SK-N-SH (cell line): ENCODE measurements at regions not wholly inside any gene's neighbourhood (a gene's known extent, or its start where the extent isn't known, plus 50 kb on each side); places are given as distances from the start of the nearest gene placed in this dataset.

Experiments used
- CTCF ChIA-PET: fragments of 300-600, 350-600 bp; formaldehyde crosslinking; extraction: SDS; loops from one replicate; lab custom pipeline; 2021; lab: Yijun Ruan, JAX
- POLR2A ChIA-PET: fragments of 350-600 bp; sonication (Branson Sonifier 250); formaldehyde crosslinking; extraction: SDS; loops from one replicate; lab custom pipeline; 2020; ENCODE audit warnings: antibody characterized with exemption, inconsistent platforms; lab: Yijun Ruan, JAX
- DNase-seq: peaks from one replicate; pipeline ENCODE4 v3.0.0; 2012
- H2AFZ ChIP-seq: fragments of 200-600 bp; sonication (generic); 2 replicates; pipeline ENCODE4 v1.8.1; 2016; ENCODE audit warnings: antibody characterized with exemption, mild to moderate bottlenecking, low read depth
- H3F3A ChIP-seq: fragments of 200-600 bp; sonication (generic); replicated peaks from 2 replicates; pipeline ENCODE3; 2016; ENCODE audit warnings: antibody characterized with exemption, mild to moderate bottlenecking; ENCODE audit not compliant: insufficient read depth
- H3K27ac ChIP-seq, 2 experiments: fragments of 200-500 bp in 1 of 2; fragments of 200-600 bp in 1 of 2; sonication (Bioruptor generic) in 1 of 2; sonication (generic), shearing (Covaris generic) in 1 of 2; 2 replicates each; pipeline versions ENCODE4 v1.5.1 to v1.6.1; 2014 to 2016; ENCODE audit warnings: low read depth in 2 of 2, inconsistent platforms in 1 of 2, low read length in 1 of 2, mild to moderate bottlenecking in 1 of 2, mixed read lengths in 1 of 2
- H3K27me3 ChIP-seq: fragments of 200-600 bp; sonication (generic), shearing (Covaris generic); 2 replicates; pipeline ENCODE4 v1.6.1; 2016; ENCODE audit warnings: mixed run types; ENCODE audit not compliant: insufficient read depth
- H3K36me3 ChIP-seq, 2 experiments: fragments of 200-500 bp in 1 of 2; fragments of 200-600 bp in 1 of 2; sonication (Bioruptor generic) in 1 of 2; sonication (generic) in 1 of 2; replicated peaks in 1 of 2; 2 replicates each; pipeline versions ENCODE3 to v1.5.1; 2014 to 2016; ENCODE audit warnings: low read length in 1 of 2, mild to moderate bottlenecking in 1 of 2; ENCODE audit not compliant: insufficient read depth in 2 of 2, control insufficient read depth in 1 of 2
- H3K4me1 ChIP-seq, 2 experiments: fragments of 200-500 bp in 1 of 2; fragments of 200-600 bp in 1 of 2; sonication (Bioruptor generic) in 1 of 2; sonication (generic), shearing (Covaris generic) in 1 of 2; 2 replicates each; pipeline versions ENCODE4 v1.5.1 to v1.6.1; 2014 to 2016; ENCODE audit warnings: low read depth in 1 of 2, low read length in 1 of 2, mixed run types in 1 of 2; ENCODE audit not compliant: insufficient read depth in 2 of 2, control insufficient read depth in 1 of 2
- H3K4me2 ChIP-seq: fragments of 200-600 bp; sonication (generic), shearing (Covaris generic); 2 replicates; pipeline ENCODE4 v1.6.1; 2017; ENCODE audit warnings: mixed run types
- H3K4me3 ChIP-seq, 2 experiments: fragments of 200-500 bp in 1 of 2; fragments of 200-600 bp in 1 of 2; sonication (Bioruptor generic) in 1 of 2; sonication (generic), shearing (Covaris generic) in 1 of 2; 2 replicates each; pipeline versions ENCODE4 v1.5.1 to v1.8.1; 2014 to 2016; ENCODE audit warnings: low read depth in 2 of 2, inconsistent platforms in 1 of 2, low read length in 1 of 2, mild to moderate bottlenecking in 1 of 2, mixed read lengths in 1 of 2, moderate library complexity in 1 of 2
- H3K79me2 ChIP-seq: fragments of 200-600 bp; sonication (generic); 2 replicates; pipeline ENCODE4 v1.8.1; 2017; ENCODE audit warnings: mild to moderate bottlenecking; ENCODE audit not compliant: insufficient read depth
- H3K9ac ChIP-seq: fragments of 200-600 bp; sonication (generic); 2 replicates; pipeline ENCODE4 v1.6.1; 2017; ENCODE audit warnings: mixed run types
- H3K9me2 ChIP-seq: fragments of 200-600 bp; sonication (generic); 2 replicates; pipeline ENCODE4 v1.6.1; 2017; ENCODE audit warnings: mixed run types
- H3K9me3 ChIP-seq: fragments of 200-600 bp; sonication (generic); 2 replicates; pipeline ENCODE4 v1.6.1; 2017; ENCODE audit warnings: mixed run types, mild to moderate bottlenecking, moderate library complexity
- H4K20me1 ChIP-seq: fragments of 200-600 bp; sonication (generic); 2 replicates; pipeline ENCODE4 v1.6.1; 2017; ENCODE audit warnings: mild to moderate bottlenecking, mixed run types; ENCODE audit not compliant: insufficient read depth
- EZH2phosphoT487 ChIP-seq: fragments of 200-600 bp; sonication (generic); IDR thresholded peaks from 2 replicates; pipeline ENCODE4 v1.6.1; 2017; ENCODE audit warnings: low read depth, mixed run types, mild to moderate bottlenecking, antibody characterized with exemption, moderate library complexity, borderline replicate concordance
- FOXJ3 ChIP-seq: sonication (generic); formaldehyde crosslinking; IDR thresholded peaks from 2 replicates; pipeline ENCODE4 v1.5.1; 2020; ENCODE audit warnings: mild to moderate bottlenecking, missing genetic modification reagents
- FOXM1 ChIP-seq: IDR thresholded peaks from 2 replicates; pipeline ENCODE4 v1.4.0; 2012; ENCODE audit warnings: low read depth, mild to moderate bottlenecking
- GABPA ChIP-seq: IDR thresholded peaks from 2 replicates; pipeline ENCODE4 v1.4.0; 2012; ENCODE audit warnings: low read depth, mild to moderate bottlenecking
- IRF3 ChIP-seq: fragments of 150-350 bp; IDR thresholded peaks from 2 replicates; pipeline ENCODE4 v1.6.1; 2016; ENCODE audit warnings: mild to moderate bottlenecking, low read depth, low read length
- JUND ChIP-seq: IDR thresholded peaks from 2 replicates; pipeline ENCODE4 v1.4.0; 2012
- POLR2AphosphoS5 ChIP-seq: IDR thresholded peaks from 2 replicates; pipeline ENCODE4 v1.6.1; 2012; ENCODE audit warnings: low read depth, low read length
- RCOR1 ChIP-seq: fragments of 150-350 bp; IDR thresholded peaks from 2 replicates; pipeline ENCODE4 v1.6.1; 2017; ENCODE audit warnings: antibody characterized with exemption, low read length
- REST ChIP-seq: IDR thresholded peaks from 2 replicates; pipeline ENCODE4 v1.6.1; 2012; ENCODE audit warnings: mild to moderate bottlenecking, low read depth, low read length, moderate library complexity
- RFX5 ChIP-seq: IDR thresholded peaks from 2 replicates; pipeline ENCODE4 v1.6.1; 2012; ENCODE audit warnings: mild to moderate bottlenecking, improper control_type of control experiment, low read length
- SIN3A ChIP-seq: IDR thresholded peaks from 2 replicates; pipeline ENCODE4 v1.6.1; 2012; ENCODE audit warnings: low read depth, mild to moderate bottlenecking, low read length, moderate library complexity, borderline replicate concordance
- SMC3 ChIP-seq: IDR thresholded peaks from 2 replicates; pipeline ENCODE4 v1.6.1; 2012; ENCODE audit warnings: low read depth, low read length, improper control_type of control experiment
- TCF12 ChIP-seq: IDR thresholded peaks from 2 replicates; pipeline ENCODE4 v1.4.0; 2012
- USF2 ChIP-seq: fragments of 150-350 bp; IDR thresholded peaks from 2 replicates; pipeline ENCODE4 v1.6.1; 2017; ENCODE audit warnings: antibody characterized with exemption, low read length, low read depth, borderline replicate concordance
- YY1 ChIP-seq: IDR thresholded peaks from 2 replicates; pipeline ENCODE4 v1.4.0; 2012; ENCODE audit warnings: low read depth, mild to moderate bottlenecking
- WGBS: methylation state at CpG from one replicate; pipeline ENCODE4 v1.1.6; 2017; ENCODE audit warnings: low lambda C conversion rate; 5-methylcytosine and 5-hydroxymethylcytosine counted together
- TF ChIP-seq, protein P1 (sequence below): IDR thresholded peaks from 2 replicates; pipeline ENCODE4; 2012
- TF ChIP-seq, protein P2 (sequence below): IDR thresholded peaks from 2 replicates; pipeline ENCODE4 v1.4.0; 2012; ENCODE audit warnings: low read depth, borderline replicate concordance

DNA sequence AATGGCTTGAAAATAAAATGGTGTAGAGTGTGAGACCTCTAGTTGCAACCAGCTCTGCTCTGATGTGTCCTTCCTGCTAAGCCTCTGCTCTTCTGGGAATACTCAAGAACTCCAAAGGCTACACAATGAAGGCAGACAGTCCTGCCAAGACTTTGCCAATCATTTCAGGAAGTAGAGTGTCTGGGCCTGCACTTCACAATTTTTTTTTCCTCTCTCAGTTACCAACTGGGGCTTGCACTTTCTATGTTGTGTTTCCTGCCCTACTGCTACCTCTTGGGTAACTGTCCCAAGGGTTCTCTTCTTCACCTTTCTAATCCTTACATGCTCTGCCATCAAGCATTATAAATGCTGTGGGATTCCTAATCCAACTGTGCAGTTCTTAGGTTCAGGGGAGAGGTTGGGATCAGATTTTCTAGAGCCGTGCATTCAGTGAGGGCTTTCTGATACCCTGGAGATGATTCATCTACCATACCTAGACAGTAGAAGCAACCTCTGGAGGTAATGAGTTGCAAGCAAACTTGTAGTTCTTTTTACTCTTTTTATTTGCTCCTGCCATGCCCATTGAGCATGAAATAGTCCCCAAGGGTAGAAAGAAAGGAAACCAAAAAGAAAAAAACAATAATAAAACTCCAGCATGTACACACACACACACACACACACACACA lies 365.9 kb downstream of the MLLT3 start:
- peaks cover 0 to 5% of the 10 kb centered on the region in 2 experiments; a peak in 1 of 4 replicates for H3K4me1 ChIP-seq
- no peak for DNase-seq
- WGBS, result 15% methylated on average over 1 of the region's 1 CpG
- no peaks in the 10 kb centered on the region for H3K27me3 ChIP-seq
- no peaks in the 10 kb centered on the region for H3K9me2 ChIP-seq
- H4K20me1 ChIP-seq, result no peaks in the 10 kb centered on the region
- H3K9me3 ChIP-seq, result no peaks in the 10 kb centered on the region
- TF ChIP-seq RFX5 (no peak), SMC3 (no peak), REST (no peak), POLR2AphosphoS5 (no peak), GABPA (no peak), RCOR1 (no peak), JUND (no peak), FOXJ3 (CRISPR knock-in tag) (no peak), YY1 (no peak), IRF3 (no peak), TCF12 (no peak), EZH2phosphoT487 (no peak), SIN3A (no peak), USF2 (no peak), FOXM1 (no peak)
- TF ChIP-seq, protein P1, sequence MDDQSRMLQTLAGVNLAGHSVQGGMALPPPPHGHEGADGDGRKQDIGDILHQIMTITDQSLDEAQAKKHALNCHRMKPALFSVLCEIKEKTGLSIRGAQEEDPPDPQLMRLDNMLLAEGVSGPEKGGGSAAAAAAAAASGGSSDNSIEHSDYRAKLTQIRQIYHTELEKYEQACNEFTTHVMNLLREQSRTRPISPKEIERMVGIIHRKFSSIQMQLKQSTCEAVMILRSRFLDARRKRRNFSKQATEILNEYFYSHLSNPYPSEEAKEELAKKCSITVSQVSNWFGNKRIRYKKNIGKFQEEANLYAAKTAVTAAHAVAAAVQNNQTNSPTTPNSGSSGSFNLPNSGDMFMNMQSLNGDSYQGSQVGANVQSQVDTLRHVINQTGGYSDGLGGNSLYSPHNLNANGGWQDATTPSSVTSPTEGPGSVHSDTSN, result no peak
- TF ChIP-seq, protein P2, sequence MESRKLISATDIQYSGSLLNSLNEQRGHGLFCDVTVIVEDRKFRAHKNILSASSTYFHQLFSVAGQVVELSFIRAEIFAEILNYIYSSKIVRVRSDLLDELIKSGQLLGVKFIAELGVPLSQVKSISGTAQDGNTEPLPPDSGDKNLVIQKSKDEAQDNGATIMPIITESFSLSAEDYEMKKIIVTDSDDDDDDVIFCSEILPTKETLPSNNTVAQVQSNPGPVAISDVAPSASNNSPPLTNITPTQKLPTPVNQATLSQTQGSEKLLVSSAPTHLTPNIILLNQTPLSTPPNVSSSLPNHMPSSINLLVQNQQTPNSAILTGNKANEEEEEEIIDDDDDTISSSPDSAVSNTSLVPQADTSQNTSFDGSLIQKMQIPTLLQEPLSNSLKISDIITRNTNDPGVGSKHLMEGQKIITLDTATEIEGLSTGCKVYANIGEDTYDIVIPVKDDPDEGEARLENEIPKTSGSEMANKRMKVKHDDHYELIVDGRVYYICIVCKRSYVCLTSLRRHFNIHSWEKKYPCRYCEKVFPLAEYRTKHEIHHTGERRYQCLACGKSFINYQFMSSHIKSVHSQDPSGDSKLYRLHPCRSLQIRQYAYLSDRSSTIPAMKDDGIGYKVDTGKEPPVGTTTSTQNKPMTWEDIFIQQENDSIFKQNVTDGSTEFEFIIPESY, result no peak
- H3K79me2 ChIP-seq, result no peaks in the 10 kb centered on the region
- H3K27ac ChIP-seq, result no peak overlapping the region
- H3K36me3 ChIP-seq, result no peaks in the 10 kb centered on the region
- H3F3A ChIP-seq, result no peaks in the 10 kb centered on the region
- H3K4me2 ChIP-seq, result no peak overlapping the region
- H2AFZ ChIP-seq, result no peak overlapping the region
- ChIA-PET POLR2A (no interaction called here), CTCF (interaction anchor here (1.4 kb wide), 1 partner anchor 40 kb away, joined by 4 read pairs; no protein-coding TSS in a partner anchor)
- no peak overlapping the region for H3K4me3 ChIP-seq
- H3K9ac ChIP-seq, result no peak overlapping the region
